HEK293 (cell line): ENCODE measurements at regions not wholly inside any gene's neighbourhood (a gene's known extent, or its start where the extent isn't known, plus 50 kb on each side); places are given as distances from the start of the nearest gene placed in this dataset.

ENCODE experiments used
- CTCF ChIA-PET: fragments of 350-600 bp; formaldehyde crosslinking; extraction: SDS; loops from one replicate; lab custom pipeline; 2021; ENCODE audit warnings: antibody characterized with exemption; lab: Yijun Ruan, JAX
- POLR2A ChIA-PET: fragments of 300-600 bp; formaldehyde crosslinking; extraction: SDS; loops from one replicate; lab custom pipeline; 2020; ENCODE audit warnings: antibody characterized with exemption, inconsistent platforms; lab: Yijun Ruan, JAX
- H3K27ac ChIP-seq: fragments of 200-500 bp; sonication (Bioruptor generic); 2 replicates; pipeline ENCODE4 v1.5.1; 2014; ENCODE audit warnings: low read depth, low read length, control low read depth, inconsistent platforms; ENCODE audit errors: extremely low read depth
- H3K36me3 ChIP-seq, 2 experiments: fragments of 200-500 bp in 1 of 2; sonication (Bioruptor generic) in 1 of 2; 1 replicate in 1 of 2; 2 replicates in 1 of 2; pipeline ENCODE4 v1.5.1; 2014 to 2017; ENCODE audit warnings: inconsistent platforms in 2 of 2, low read length in 2 of 2; ENCODE audit not compliant: control insufficient read depth in 2 of 2, insufficient read depth in 1 of 2
- H3K4me1 ChIP-seq: fragments of 200-500 bp; sonication (Bioruptor generic); 2 replicates; pipeline ENCODE4 v1.5.1; 2014; ENCODE audit warnings: mild to moderate bottlenecking, low read length, inconsistent platforms; ENCODE audit not compliant: control insufficient read depth, insufficient read depth
- H3K4me3 ChIP-seq: 2 replicates; pipeline ENCODE4 v1.5.1; 2011; ENCODE audit warnings: low read depth, mild to moderate bottlenecking, control low read depth, low read length, moderate library complexity
- H3K9me3 ChIP-seq: fragments of 200-500 bp; sonication (Bioruptor generic); 2 replicates; pipeline ENCODE4 v1.5.1; 2014; ENCODE audit warnings: low read depth, low read length, inconsistent platforms; ENCODE audit not compliant: control insufficient read depth, insufficient read depth
- HOXA7 ChIP-seq: sonication (generic); formaldehyde crosslinking; IDR thresholded peaks from 2 replicates; pipeline ENCODE4 v1.8.1; 2022; ENCODE audit warnings: missing genetic modification reagents, borderline replicate concordance
- SP3 ChIP-seq: fragments of 450-650 bp; formaldehyde crosslinking; IDR thresholded peaks from 2 replicates; pipeline ENCODE4 v1.5.1; 2016; ENCODE audit warnings: missing biosample characterization, missing genetic modification characterization
- ZBTB20 ChIP-seq: fragments of 450-650 bp; formaldehyde crosslinking; IDR thresholded peaks from 2 replicates; pipeline ENCODE4 v1.5.1; 2016; ENCODE audit warnings: missing biosample characterization, missing genetic modification characterization
- ZNF112 ChIP-seq: fragments of 450-650 bp; formaldehyde crosslinking; IDR thresholded peaks from 2 replicates; pipeline ENCODE4 v1.5.0; 2017; ENCODE audit warnings: missing biosample characterization, missing genetic modification characterization
- ZNF175 ChIP-seq: fragments of 450-650 bp; formaldehyde crosslinking; IDR thresholded peaks from 2 replicates; pipeline ENCODE4 v1.5.1; 2016; ENCODE audit warnings: missing biosample characterization, missing genetic modification characterization
- ZNF214 ChIP-seq: fragments of 450-650 bp; formaldehyde crosslinking; IDR thresholded peaks from 2 replicates; pipeline ENCODE4 v1.5.1; 2017; ENCODE audit warnings: missing biosample characterization, mild to moderate bottlenecking, missing genetic modification characterization, borderline replicate concordance
- ZNF292 ChIP-seq: fragments of 450-650 bp; formaldehyde crosslinking; IDR thresholded peaks from 2 replicates; pipeline ENCODE4 v1.5.1; 2016; ENCODE audit warnings: low read depth, missing biosample characterization, missing genetic modification characterization, borderline replicate concordance
- ZNF302 ChIP-seq: fragments of 450-650 bp; formaldehyde crosslinking; IDR thresholded peaks from 2 replicates; pipeline ENCODE4 v1.5.1; 2016; ENCODE audit warnings: missing biosample characterization, missing genetic modification characterization, low read depth
- ZNF560 ChIP-seq: fragments of 450-650 bp; formaldehyde crosslinking; IDR thresholded peaks from 2 replicates; pipeline ENCODE4 v1.5.1; 2017; ENCODE audit warnings: missing biosample characterization, missing genetic modification characterization, borderline replicate concordance
- ZNF629 ChIP-seq: fragments of 450-650 bp; formaldehyde crosslinking; IDR thresholded peaks from 2 replicates; pipeline ENCODE4 v1.5.1; 2017; ENCODE audit warnings: missing biosample characterization, missing genetic modification characterization
- ZNF777 ChIP-seq: fragments of 450-650 bp; formaldehyde crosslinking; IDR thresholded peaks from 2 replicates; pipeline ENCODE4 v1.5.1; 2017; ENCODE audit warnings: missing biosample characterization, missing genetic modification characterization, borderline replicate concordance
- TF ChIP-seq, protein P1 (sequence below): fragments of 450-650 bp; formaldehyde crosslinking; IDR thresholded peaks from 2 replicates; pipeline ENCODE4 v1.5.1; 2016; ENCODE audit warnings: missing biosample characterization, missing genetic modification characterization
- TF ChIP-seq, protein P2 (sequence below): fragments of 450-650 bp; formaldehyde crosslinking; IDR thresholded peaks from 2 replicates; pipeline ENCODE4 v1.5.1; 2016; ENCODE audit warnings: missing biosample characterization, missing genetic modification characterization
- TF ChIP-seq, protein P3 (sequence below): fragments of 450-650 bp; formaldehyde crosslinking; IDR thresholded peaks from 2 replicates; pipeline ENCODE4 v1.5.1; 2016; ENCODE audit warnings: missing biosample characterization, missing genetic modification characterization
- TF ChIP-seq, protein P4 (sequence below): fragments of 450-650 bp; formaldehyde crosslinking; IDR thresholded peaks from 2 replicates; pipeline ENCODE4 v1.5.1; 2017; ENCODE audit warnings: missing biosample characterization, mild to moderate bottlenecking, missing genetic modification characterization, moderate library complexity
- TF ChIP-seq, protein P5 (sequence below): fragments of 450-650 bp; formaldehyde crosslinking; IDR thresholded peaks from 2 replicates; pipeline ENCODE4 v1.5.1; 2016; ENCODE audit warnings: missing biosample characterization, missing genetic modification characterization

DNA sequence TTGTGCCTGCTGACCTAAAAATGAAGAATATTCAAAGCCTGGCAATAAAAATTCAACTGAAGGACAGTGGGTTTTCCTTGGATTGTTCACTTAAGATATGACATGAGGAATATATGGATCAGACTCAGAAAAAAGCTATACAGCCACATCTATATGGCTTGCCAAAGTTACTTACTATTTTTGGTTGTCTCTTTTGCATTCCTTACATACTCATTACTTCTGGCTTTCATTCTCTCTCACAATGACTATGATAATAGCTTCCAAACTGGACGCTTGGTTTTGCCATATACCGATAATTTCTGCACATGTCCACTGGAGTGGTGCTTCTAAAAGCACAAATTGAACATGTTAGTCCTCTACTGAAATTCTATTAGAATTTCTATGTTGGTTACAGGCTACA is 664.9 kb downstream of the CDH8 start (continued):
- no peak for TF ChIP-seq ZNF292 (tag by site-specific recombination)
- TF ChIP-seq, protein P1, sequence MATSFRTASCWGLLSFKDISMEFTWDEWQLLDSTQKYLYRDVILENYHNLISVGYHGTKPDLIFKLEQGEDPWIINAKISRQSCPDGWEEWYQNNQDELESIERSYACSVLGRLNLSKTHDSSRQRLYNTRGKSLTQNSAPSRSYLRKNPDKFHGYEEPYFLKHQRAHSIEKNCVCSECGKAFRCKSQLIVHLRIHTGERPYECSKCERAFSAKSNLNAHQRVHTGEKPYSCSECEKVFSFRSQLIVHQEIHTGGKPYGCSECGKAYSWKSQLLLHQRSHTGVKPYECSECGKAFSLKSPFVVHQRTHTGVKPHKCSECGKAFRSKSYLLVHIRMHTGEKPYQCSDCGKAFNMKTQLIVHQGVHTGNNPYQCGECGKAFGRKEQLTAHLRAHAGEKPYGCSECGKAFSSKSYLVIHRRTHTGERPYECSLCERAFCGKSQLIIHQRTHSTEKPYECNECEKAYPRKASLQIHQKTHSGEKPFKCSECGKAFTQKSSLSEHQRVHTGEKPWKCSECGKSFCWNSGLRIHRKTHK (tag by site-specific recombination), result no peak
- TF ChIP-seq, all 188 proteins: peak for 0

DNA sequence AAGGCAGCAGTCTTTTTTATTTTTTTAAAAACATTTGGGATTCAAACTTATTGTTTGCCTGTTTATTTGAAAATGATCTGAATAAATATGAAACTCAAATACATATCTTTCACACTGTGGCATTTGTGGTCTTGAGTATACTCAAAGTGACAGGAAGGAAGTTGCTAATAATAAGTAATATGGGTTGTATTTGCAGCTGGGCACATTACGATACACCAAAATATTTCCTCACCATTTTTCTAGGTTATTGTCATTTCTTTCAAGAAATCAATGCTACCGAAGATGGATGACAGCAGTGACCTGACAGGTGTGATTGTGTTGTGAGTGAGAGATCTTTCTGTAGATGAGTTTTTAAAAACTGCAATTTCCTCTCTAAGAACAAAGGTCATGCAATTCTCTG is 665.7 kb downstream of the CDH8 start:
- H3K4me3 ChIP-seq, result no peak overlapping the region
- POLR2A ChIA-PET, result no interaction called here
- CTCF ChIA-PET, result no interaction called here
- no peak for TF ChIP-seq HOXA7 (CRISPR knock-in tag)
- TF ChIP-seq, protein P2, sequence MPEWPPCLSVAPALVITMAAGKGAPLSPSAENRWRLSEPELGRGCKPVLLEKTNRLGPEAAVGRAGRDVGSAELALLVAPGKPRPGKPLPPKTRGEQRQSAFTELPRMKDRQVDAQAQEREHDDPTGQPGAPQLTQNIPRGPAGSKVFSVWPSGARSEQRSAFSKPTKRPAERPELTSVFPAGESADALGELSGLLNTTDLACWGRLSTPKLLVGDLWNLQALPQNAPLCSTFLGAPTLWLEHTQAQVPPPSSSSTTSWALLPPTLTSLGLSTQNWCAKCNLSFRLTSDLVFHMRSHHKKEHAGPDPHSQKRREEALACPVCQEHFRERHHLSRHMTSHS, result no peak
- TF ChIP-seq, protein P3, sequence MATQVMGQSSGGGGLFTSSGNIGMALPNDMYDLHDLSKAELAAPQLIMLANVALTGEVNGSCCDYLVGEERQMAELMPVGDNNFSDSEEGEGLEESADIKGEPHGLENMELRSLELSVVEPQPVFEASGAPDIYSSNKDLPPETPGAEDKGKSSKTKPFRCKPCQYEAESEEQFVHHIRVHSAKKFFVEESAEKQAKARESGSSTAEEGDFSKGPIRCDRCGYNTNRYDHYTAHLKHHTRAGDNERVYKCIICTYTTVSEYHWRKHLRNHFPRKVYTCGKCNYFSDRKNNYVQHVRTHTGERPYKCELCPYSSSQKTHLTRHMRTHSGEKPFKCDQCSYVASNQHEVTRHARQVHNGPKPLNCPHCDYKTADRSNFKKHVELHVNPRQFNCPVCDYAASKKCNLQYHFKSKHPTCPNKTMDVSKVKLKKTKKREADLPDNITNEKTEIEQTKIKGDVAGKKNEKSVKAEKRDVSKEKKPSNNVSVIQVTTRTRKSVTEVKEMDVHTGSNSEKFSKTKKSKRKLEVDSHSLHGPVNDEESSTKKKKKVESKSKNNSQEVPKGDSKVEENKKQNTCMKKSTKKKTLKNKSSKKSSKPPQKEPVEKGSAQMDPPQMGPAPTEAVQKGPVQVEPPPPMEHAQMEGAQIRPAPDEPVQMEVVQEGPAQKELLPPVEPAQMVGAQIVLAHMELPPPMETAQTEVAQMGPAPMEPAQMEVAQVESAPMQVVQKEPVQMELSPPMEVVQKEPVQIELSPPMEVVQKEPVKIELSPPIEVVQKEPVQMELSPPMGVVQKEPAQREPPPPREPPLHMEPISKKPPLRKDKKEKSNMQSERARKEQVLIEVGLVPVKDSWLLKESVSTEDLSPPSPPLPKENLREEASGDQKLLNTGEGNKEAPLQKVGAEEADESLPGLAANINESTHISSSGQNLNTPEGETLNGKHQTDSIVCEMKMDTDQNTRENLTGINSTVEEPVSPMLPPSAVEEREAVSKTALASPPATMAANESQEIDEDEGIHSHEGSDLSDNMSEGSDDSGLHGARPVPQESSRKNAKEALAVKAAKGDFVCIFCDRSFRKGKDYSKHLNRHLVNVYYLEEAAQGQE (tag by site-specific recombination), result no peak
- no peak for TF ChIP-seq ZBTB20 (tag by site-specific recombination)
- TF ChIP-seq, protein P4, sequence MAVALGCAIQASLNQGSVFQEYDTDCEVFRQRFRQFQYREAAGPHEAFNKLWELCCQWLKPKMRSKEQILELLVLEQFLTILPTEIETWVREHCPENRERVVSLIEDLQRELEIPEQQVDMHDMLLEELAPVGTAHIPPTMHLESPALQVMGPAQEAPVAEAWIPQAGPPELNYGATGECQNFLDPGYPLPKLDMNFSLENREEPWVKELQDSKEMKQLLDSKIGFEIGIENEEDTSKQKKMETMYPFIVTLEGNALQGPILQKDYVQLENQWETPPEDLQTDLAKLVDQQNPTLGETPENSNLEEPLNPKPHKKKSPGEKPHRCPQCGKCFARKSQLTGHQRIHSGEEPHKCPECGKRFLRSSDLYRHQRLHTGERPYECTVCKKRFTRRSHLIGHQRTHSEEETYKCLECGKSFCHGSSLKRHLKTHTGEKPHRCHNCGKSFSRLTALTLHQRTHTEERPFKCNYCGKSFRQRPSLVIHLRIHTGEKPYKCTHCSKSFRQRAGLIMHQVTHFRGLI (tag by site-specific recombination), result no peak
- no peak for TF ChIP-seq ZNF560
- TF ChIP-seq, protein P5, sequence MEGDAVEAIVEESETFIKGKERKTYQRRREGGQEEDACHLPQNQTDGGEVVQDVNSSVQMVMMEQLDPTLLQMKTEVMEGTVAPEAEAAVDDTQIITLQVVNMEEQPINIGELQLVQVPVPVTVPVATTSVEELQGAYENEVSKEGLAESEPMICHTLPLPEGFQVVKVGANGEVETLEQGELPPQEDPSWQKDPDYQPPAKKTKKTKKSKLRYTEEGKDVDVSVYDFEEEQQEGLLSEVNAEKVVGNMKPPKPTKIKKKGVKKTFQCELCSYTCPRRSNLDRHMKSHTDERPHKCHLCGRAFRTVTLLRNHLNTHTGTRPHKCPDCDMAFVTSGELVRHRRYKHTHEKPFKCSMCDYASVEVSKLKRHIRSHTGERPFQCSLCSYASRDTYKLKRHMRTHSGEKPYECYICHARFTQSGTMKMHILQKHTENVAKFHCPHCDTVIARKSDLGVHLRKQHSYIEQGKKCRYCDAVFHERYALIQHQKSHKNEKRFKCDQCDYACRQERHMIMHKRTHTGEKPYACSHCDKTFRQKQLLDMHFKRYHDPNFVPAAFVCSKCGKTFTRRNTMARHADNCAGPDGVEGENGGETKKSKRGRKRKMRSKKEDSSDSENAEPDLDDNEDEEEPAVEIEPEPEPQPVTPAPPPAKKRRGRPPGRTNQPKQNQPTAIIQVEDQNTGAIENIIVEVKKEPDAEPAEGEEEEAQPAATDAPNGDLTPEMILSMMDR (tag by site-specific recombination), result no peak
- no peak for TF ChIP-seq ZNF302 (tag by site-specific recombination)
- no peak for TF ChIP-seq ZNF777
- TF ChIP-seq ZNF175, result no peak
- TF ChIP-seq SP3 (tag by site-specific recombination), result no peak
- TF ChIP-seq ZNF112 (tag by site-specific recombination), result no peak
- no peak for TF ChIP-seq ZNF214 (tag by site-specific recombination)
- no peak for TF ChIP-seq ZNF629 (tag by site-specific recombination)
- TF ChIP-seq, all 188 proteins: peak for 0
- no peaks in the 10 kb centered on the region for H3K4me1 ChIP-seq
- no peaks in the 10 kb centered on the region for H3K9me3 ChIP-seq
- no peak overlapping the region for H3K27ac ChIP-seq
- H3K36me3 ChIP-seq, result no peaks in the 10 kb centered on the region
